Testis (tissue), 2 donors: ENCODE measurements at regions not wholly inside any gene's neighbourhood (a gene's known extent, or its start where the extent isn't known, plus 50 kb on each side); places are given as distances from the start of the nearest gene placed in this dataset.
"Not testable (repeated sequence)": the region's sequence is repeated elsewhere in the genome, so short reads cannot be mapped to it uniquely, and the experiment has no call there.

Experiments used
- DNase-seq: peaks from one replicate; pipeline ENCODE4 v3.0.0-alpha.2; 2019
- H3K27ac ChIP-seq, 2 donors: fragments of 200-600 bp; sonication (generic); one replicate each; pipeline ENCODE4 v1.5.1; 2019
- H3K27me3 ChIP-seq: fragments of 200-600 bp; sonication (generic); one replicate; pipeline ENCODE4 v1.5.1; 2019
- H3K36me3 ChIP-seq: fragments of 200-600 bp; sonication (generic); one replicate; pipeline ENCODE4 v1.5.1; 2017; ENCODE audit warnings: low read depth; ENCODE audit errors: missing control alignments
- H3K4me1 ChIP-seq: fragments of 200-600 bp; sonication (generic); one replicate; pipeline ENCODE4 v1.5.1; 2019
- H3K4me3 ChIP-seq, 2 donors: fragments of 200-600 bp; sonication (generic); one replicate each; pipeline ENCODE4 v1.5.1; 2017 to 2019
- H3K9me3 ChIP-seq: fragments of 200-600 bp; sonication (generic); one replicate; pipeline ENCODE4 v1.5.1; 2017
- CTCF ChIP-seq, 3 experiments: fragments of 450-650 bp in 2 of 3; fragments of 200-600 bp in 1 of 3; sonication (generic) in 1 of 3; IDR thresholded peaks; one replicate each; pipeline ENCODE4 v1.5.1; 2016 to 2019; ENCODE audit warnings: antibody characterized with exemption in 3 of 3, mild to moderate bottlenecking in 2 of 3, moderate library complexity in 1 of 3
- POLR2A ChIP-seq: fragments of 450-650 bp; IDR thresholded peaks from one replicate; pipeline ENCODE4 v1.6.1; 2017; ENCODE audit warnings: antibody characterized with exemption, mild to moderate bottlenecking, moderate library complexity
- WGBS, 2 donors: methylation state at CpG; one replicate each; pipeline ENCODE4 v1.1.5; 2018; 5-methylcytosine and 5-hydroxymethylcytosine counted together
- intact Hi-C: fragments of 100-400 bp; cut with DNase I; formaldehyde crosslinking; loops from one replicate; pipeline ENCODE4 v1.15.1; 2023; ENCODE audit warnings: low total_unique reads

GRCh38 chr11:48902153-48902450, 81.6 kb downstream of the TRIM51G start:
- H3K4me1 ChIP-seq, H3K9me3 ChIP-seq, H3K36me3 ChIP-seq, intact Hi-C loops, H3K4me3 ChIP-seq, H3K27ac ChIP-seq, H3K27me3 ChIP-seq, DNase-seq: not testable (repeated sequence)
- 58 to 79% methylated on average over 6 of the region's 6 CpGs for WGBS, 2 donors

- H3K27ac ChIP-seq, intact Hi-C loops, H3K36me3 ChIP-seq, H3K4me1 ChIP-seq, DNase-seq, H3K4me3 ChIP-seq, H3K9me3 ChIP-seq, H3K27me3 ChIP-seq: not testable (repeated sequence)
- WGBS, 2 donors = 71 to 77% methylated on average over 18 to 29 of the region's 30 CpGs
Observed at GRCh38 chr11:48901381-48902152, 82.1 kb downstream of the TRIM51G start.

- H3K4me1 ChIP-seq, H3K27ac ChIP-seq, H3K4me3 ChIP-seq, DNase-seq, intact Hi-C loops, H3K27me3 ChIP-seq, H3K36me3 ChIP-seq, H3K9me3 ChIP-seq: not testable (repeated sequence)
- WGBS, 2 donors = 59 to 70% methylated on average over 25 to 28 of the region's 29 CpGs
Observed at GRCh38 chr11:48900801-48901181, 82.9 kb downstream of the TRIM51G start.

GRCh38 chr11:48900131-48900800, 83.4 kb downstream of the TRIM51G start:
- no peak overlapping the region for H3K27ac ChIP-seq
- DNase-seq = no peak
- intact Hi-C loops = no loop called here

GRCh38 chr11:48880021-48880441, 103.7 kb downstream of the TRIM51G start:
- no peak for DNase-seq
- H3K9me3 ChIP-seq = no peaks in the 10 kb centered on the region
- no peaks in the 10 kb centered on the region for H3K4me1 ChIP-seq
- no peak overlapping the region for H3K4me3 ChIP-seq
- H3K27ac ChIP-seq = no peak overlapping the region
- no peaks in the 10 kb centered on the region for H3K36me3 ChIP-seq
- TF ChIP-seq POLR2A = no peak
- no peak for TF ChIP-seq CTCF (IDR thresholded peaks at IDR 0.05)
- no peaks in the 10 kb centered on the region for H3K27me3 ChIP-seq
- WGBS, 2 donors = 68 to 71% methylated on average over 22 to 24 of the region's 24 CpGs
- intact Hi-C loops = no loop called here

More at GRCh38 chr11:48900131-48900800, 83.4 kb downstream of the TRIM51G start:
- no peaks in the 10 kb centered on the region for H3K36me3 ChIP-seq
- H3K4me1 ChIP-seq = no peaks in the 10 kb centered on the region
- H3K9me3 ChIP-seq = no peaks in the 10 kb centered on the region
- 35 to 63% methylated on average over 37 to 52 of the region's 53 CpGs for WGBS, 2 donors
- no peak for TF ChIP-seq POLR2A
- TF ChIP-seq CTCF (IDR thresholded peaks at IDR 0.05) = no peak
- no peaks in the 10 kb centered on the region for H3K27me3 ChIP-seq
- peak overlapping the region; percentile 12 to 17 for H3K4me3 ChIP-seq

GRCh38 chr11:48879256-48879655, 104.4 kb downstream of the TRIM51G start:
- no peak for DNase-seq
- Histone ChIP-seq H3K36me3 (no peaks in the 10 kb centered on the region), H3K4me3 (no peak overlapping the region), H3K27me3 (no peaks in the 10 kb centered on the region), H3K27ac (no peak overlapping the region), H3K4me1 (no peaks in the 10 kb centered on the region), H3K9me3 (no peaks in the 10 kb centered on the region)
- intact Hi-C loops = no loop called here
- WGBS, 2 donors = 46 to 64% methylated on average over 3 of the region's 3 CpGs
- no peak for TF ChIP-seq CTCF (IDR thresholded peaks at IDR 0.05)
- TF ChIP-seq POLR2A = no peak
